ENCODE measurements at regions not wholly inside any gene's neighbourhood (a gene's known extent, or its start where the extent isn't known, plus 50 kb on each side); places are given as distances from the start of the nearest gene placed in this dataset.

GRCh38 chr13:99436686-99437416 lies 64.4 kb upstream of the TM9SF2 start:
- DNase-seq (ENCODE audit: low read depth in 4 of 4, low spot score in 2 of 4): peak; percentile 41 to 69 (median 64)

DNA sequence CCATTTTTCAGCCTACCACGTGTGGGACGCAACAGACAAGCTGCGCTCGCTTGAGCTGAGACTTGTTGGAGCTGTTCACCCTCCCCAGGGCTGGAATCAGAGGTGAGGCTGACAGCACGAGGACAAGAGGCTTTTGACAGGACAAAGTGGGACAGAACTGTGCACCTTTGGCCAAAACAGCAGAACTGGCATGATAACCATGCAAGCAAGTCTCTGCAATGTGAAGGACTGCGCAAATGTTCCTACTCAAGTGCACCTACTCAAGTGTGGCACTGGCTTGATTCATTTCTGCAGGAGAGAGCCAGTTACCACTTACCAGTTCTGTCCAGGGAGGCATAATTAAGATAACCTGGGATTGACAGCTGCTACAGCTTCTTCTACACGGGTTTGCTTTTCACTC lies 62.2 kb upstream of the TM9SF2 start:
- no peak for DNase-seq (ENCODE audit: low read depth in 4 of 4, low spot score in 2 of 4)

DNA sequence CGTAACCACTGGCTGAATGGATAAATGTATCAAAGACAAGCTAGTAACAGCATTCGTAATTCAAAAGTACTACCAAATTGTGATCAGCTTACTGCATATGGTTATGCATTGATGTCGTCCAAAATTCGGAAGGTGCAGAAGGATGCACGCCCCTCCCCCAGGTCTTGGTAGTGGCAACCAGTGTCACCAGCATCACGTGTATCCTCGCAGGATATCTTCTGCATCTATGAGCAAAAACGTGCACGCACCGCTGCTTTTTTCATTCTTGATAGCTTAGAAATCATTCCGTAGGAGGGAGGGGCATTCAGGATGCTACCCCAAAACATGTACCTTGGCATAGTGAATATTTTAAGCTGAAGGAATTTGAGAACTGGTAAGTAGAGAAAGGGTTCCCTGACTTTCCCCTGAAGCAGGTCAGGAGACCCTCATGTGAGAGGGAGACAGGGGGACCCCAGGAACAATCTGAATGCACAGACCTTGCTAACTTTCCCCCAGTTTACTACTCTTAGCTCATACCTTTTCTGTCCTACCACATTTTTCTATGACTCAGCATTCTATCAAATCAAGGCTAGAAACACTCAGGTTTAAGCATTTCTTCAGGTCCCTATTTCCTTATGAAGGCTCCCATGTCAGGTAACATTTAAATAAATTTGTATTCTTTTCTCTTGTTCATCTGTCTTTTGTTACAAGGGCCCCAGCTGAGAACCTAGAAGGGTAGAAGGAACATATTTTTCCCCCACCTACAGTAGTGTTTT lies 61.2 kb upstream of the TM9SF2 start:
- DNase-seq (ENCODE audit: low read depth in 4 of 4, low spot score in 2 of 4): no peak

GRCh38 chr13:99442273-99442895 lies 58.9 kb upstream of the TM9SF2 start:
- DNase-seq (ENCODE audit: low read depth in 4 of 4, low spot score in 2 of 4): no peak

- no peak for DNase-seq (ENCODE audit: low read depth in 4 of 4, low spot score in 2 of 4)
Observed at GRCh38 chr13:99446242-99446641, 55.0 kb upstream of the TM9SF2 start.

GRCh38 chr13:99448546-99448945 lies 52.7 kb upstream of the TM9SF2 start:
- DNase-seq (ENCODE audit: low read depth in 4 of 4, low spot score in 2 of 4): no peak

DNA sequence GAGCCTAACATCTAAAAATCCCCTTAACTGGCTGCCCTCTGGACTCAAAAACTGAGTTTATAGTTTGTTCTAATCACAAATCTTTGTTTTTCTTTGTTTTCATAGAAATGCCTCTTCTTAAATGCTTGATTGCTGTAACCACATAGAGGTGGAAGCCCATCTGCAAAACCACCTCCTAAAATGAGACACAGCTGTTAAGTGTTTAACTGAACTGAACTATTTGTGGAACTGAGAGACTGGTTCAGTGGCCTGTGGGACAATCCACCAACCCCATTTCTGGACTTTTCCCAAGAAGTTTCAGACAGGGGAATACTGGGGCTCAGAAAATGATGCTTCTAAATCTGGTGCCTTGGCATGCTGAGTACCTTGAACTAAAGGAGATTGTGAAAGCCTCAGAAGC lies 50.9 kb upstream of the TM9SF2 start:
- no peak for DNase-seq (ENCODE audit: low read depth in 4 of 4, low spot score in 2 of 4)
